GM12878 (cell line): ENCODE measurements at regions not wholly inside any gene's neighbourhood (a gene's known extent, or its start where the extent isn't known, plus 50 kb on each side); places are given as distances from the start of the nearest gene placed in this dataset.

Experiments
- ATAC-seq: fragments of 200-7000 bp; cut with Tn5 transposase; 3 replicates; pipeline ENCODE4 v1.9.1; 2020; ENCODE audit warnings: mild to moderate bottlenecking, moderate library complexity
- BruUV-seq: library from RNA; stranded (reverse); fragments of 400-500 nt; replicated peaks from 2 replicates; lab custom pipeline; 2021; lab: Mats Ljungman, UMichigan
- CTCF ChIA-PET: fragments of 300-600 bp; sonication (Branson Sonifier 250); formaldehyde crosslinking; extraction: SDS; loops from one replicate; lab custom pipeline; 2021; ENCODE audit warnings: inconsistent platforms; lab: Yijun Ruan, JAX
- POLR2A ChIA-PET: fragments of 350-600 bp; formaldehyde crosslinking; extraction: SDS; loops from one replicate; lab custom pipeline; 2021; ENCODE audit warnings: inconsistent platforms; lab: Charles Lee
- RAD21 ChIA-PET: fragments of 300-600 bp; sonication (Branson Sonifier 250); formaldehyde crosslinking; loops from one replicate; lab custom pipeline; 2023; ENCODE audit warnings: antibody characterized with exemption; ENCODE audit not compliant: unreplicated experiment; lab: Charles Lee
- SMC1A ChIA-PET: fragments of 300-600 bp; sonication (Branson Sonifier 250); formaldehyde crosslinking; loops from one replicate; lab custom pipeline; 2023; ENCODE audit not compliant: unreplicated experiment, uncharacterized antibody; lab: Charles Lee
- DNase-seq: peaks from one replicate; pipeline ENCODE4 v3.0.0-alpha.2; 2011; ENCODE audit warnings: low read depth, low spot score
- FAIRE-seq: peaks from 3 replicates; lab custom pipeline; 2011; peaks lifted over from hg19 to GRCh38; lab: Jason Lieb, UNC
- H2AFZ ChIP-seq: 2 replicates; pipeline ENCODE4 v1.6.0; 2011; ENCODE audit warnings: low read depth, low read length, control low read depth; ENCODE audit not compliant: control insufficient read depth
- H3K27ac ChIP-seq: 2 replicates; pipeline ENCODE4 v1.5.1; 2011; ENCODE audit warnings: control low read depth; ENCODE audit not compliant: control insufficient read depth, insufficient read depth
- H3K27me3 ChIP-seq, 2 experiments: replicated peaks in 1 of 2; 2 replicates each; pipeline versions ENCODE4 v1.6.0 to v1.6.1; 2011; ENCODE audit warnings: low read length in 1 of 2; ENCODE audit not compliant: control insufficient read depth in 2 of 2, insufficient read depth in 2 of 2
- H3K36me3 ChIP-seq, 2 experiments: 2 replicates each; pipeline ENCODE4 v1.5.1; 2011; ENCODE audit warnings: low read length in 1 of 2; ENCODE audit not compliant: control insufficient read depth in 2 of 2, insufficient read depth in 2 of 2
- H3K4me1 ChIP-seq: 2 replicates; pipeline ENCODE4 v1.6.1; 2011; ENCODE audit warnings: mild to moderate bottlenecking, low read length, moderate library complexity, mixed read lengths; ENCODE audit not compliant: control insufficient read depth, insufficient read depth
- H3K4me2 ChIP-seq: 2 replicates; pipeline ENCODE4 v1.6.0; 2011; ENCODE audit warnings: control low read depth; ENCODE audit not compliant: control insufficient read depth, insufficient read depth
- H3K4me3 ChIP-seq: fragments of 200-600 bp; sonication (generic); 2 replicates; pipeline ENCODE4 v1.5.1; 2016
- H3K79me2 ChIP-seq: 2 replicates; pipeline ENCODE4 v1.6.0; 2011; ENCODE audit warnings: low read length; ENCODE audit not compliant: control insufficient read depth, insufficient read depth
- H3K9ac ChIP-seq: 2 replicates; pipeline ENCODE4 v1.8.0; 2011; ENCODE audit warnings: low read length, control low read depth, mixed read lengths; ENCODE audit not compliant: control insufficient read depth, insufficient read depth
- H3K9me3 ChIP-seq: replicated peaks from 3 replicates; pipeline ENCODE4 v1.5.1; 2011; ENCODE audit warnings: mild to moderate bottlenecking, low read length; ENCODE audit not compliant: control insufficient read depth, insufficient read depth
- H4K20me1 ChIP-seq: 2 replicates; pipeline ENCODE4 v1.6.0; 2011; ENCODE audit not compliant: control insufficient read depth, insufficient read depth
- BHLHE40 ChIP-seq, 2 experiments: fragments of 450-650 bp in 1 of 2; IDR thresholded peaks; 2 replicates each; pipeline ENCODE4 v1.6.1; 2011 to 2017; ENCODE audit warnings: low read depth in 2 of 2, borderline replicate concordance in 1 of 2, improper control_type of control experiment in 1 of 2, low read length in 1 of 2, mild to moderate bottlenecking in 1 of 2
- CHD1 ChIP-seq: IDR thresholded peaks from 2 replicates; pipeline ENCODE4 v1.6.1; 2012; ENCODE audit warnings: low read depth, low read length, improper control_type of control experiment
- DPF2 ChIP-seq: fragments of 450-650 bp; IDR thresholded peaks from 2 replicates; pipeline ENCODE4 v1.6.1; 2017; ENCODE audit warnings: mild to moderate bottlenecking
- GATAD2B ChIP-seq: fragments of 450-650 bp; conservative IDR thresholded peaks from 2 replicates; pipeline ENCODE4 v1.6.1; 2017; ENCODE audit warnings: low read depth, mild to moderate bottlenecking, moderate library complexity
- HDAC2 ChIP-seq: fragments of 200-600 bp; sonication (generic); IDR thresholded peaks from 2 replicates; pipeline ENCODE4 v1.6.1; 2017
- IRF4 ChIP-seq: IDR thresholded peaks from 2 replicates; pipeline ENCODE4 v1.6.1; 2011; ENCODE audit warnings: low read depth, low read length
- KAT2A ChIP-seq: conservative IDR thresholded peaks from 2 replicates; pipeline ENCODE4 v1.6.1; 2011; ENCODE audit warnings: low read depth, low read length; ENCODE audit not compliant: control insufficient read depth
- NFIC ChIP-seq: IDR thresholded peaks from 2 replicates; pipeline ENCODE4 v1.6.1; 2012; ENCODE audit warnings: low read depth, mild to moderate bottlenecking, inconsistent platforms, low read length, moderate library complexity
- NFXL1 ChIP-seq: fragments of 450-650 bp; IDR thresholded peaks from 2 replicates; pipeline ENCODE4 v1.6.1; 2017; ENCODE audit warnings: antibody characterized with exemption, mild to moderate bottlenecking, borderline replicate concordance
- SMAD1 ChIP-seq: fragments of 450-650 bp; IDR thresholded peaks from 2 replicates; pipeline ENCODE4 v1.6.1; 2018; ENCODE audit warnings: mild to moderate bottlenecking, low read depth; ENCODE audit not compliant: partially characterized antibody
- SMAD5 ChIP-seq: IDR thresholded peaks from 2 replicates; pipeline ENCODE4 v1.6.1; 2016; ENCODE audit warnings: antibody characterized with exemption, low read depth
- SREBF2 ChIP-seq: IDR thresholded peaks from 2 replicates; pipeline ENCODE4 v1.6.1; 2012; ENCODE audit warnings: mild to moderate bottlenecking, low read length
- STAT3 ChIP-seq: IDR thresholded peaks from 2 replicates; pipeline ENCODE4 v1.6.1; 2011; ENCODE audit warnings: low read depth, low read length, improper control_type of control experiment
- WGBS: methylation state at CpG from one replicate; pipeline ENCODE4 v1.1.6; 2016; ENCODE audit warnings: low lambda C conversion rate; ENCODE audit not compliant: insufficient replicate concordance, insufficient coverage; ENCODE audit errors: missing lambda C conversion rate; 5-methylcytosine and 5-hydroxymethylcytosine counted together
- in situ Hi-C: fragments of 300-500 bp; cut with MboI; formaldehyde crosslinking; loops from 9 replicates; pipeline ENCODE4 v1.14.3; 2018; ENCODE audit warnings: mixed read lengths
- intact Hi-C: fragments of 100-400 bp; cut with micrococcal nuclease; formaldehyde crosslinking; loops from one replicate; pipeline ENCODE4 v1.14.2; 2022; ENCODE audit not compliant: unreplicated experiment
- TF ChIP-seq, protein P1 (sequence below): IDR thresholded peaks from 2 replicates; pipeline ENCODE4 v1.6.1; 2011; ENCODE audit warnings: borderline replicate concordance, low read depth, mild to moderate bottlenecking, moderate library complexity, low read length; ENCODE audit not compliant: insufficient read depth, poor library complexity, severe bottlenecking
- TF ChIP-seq, protein P2 (sequence below): fragments of 450-650 bp; IDR thresholded peaks from 2 replicates; pipeline ENCODE4 v1.6.1; 2014; ENCODE audit warnings: mild to moderate bottlenecking
- TF ChIP-seq, protein P3 (sequence below): fragments of 450-650 bp; IDR thresholded peaks from 2 replicates; pipeline ENCODE4 v1.6.1; 2018; ENCODE audit warnings: mild to moderate bottlenecking, low read depth, moderate library complexity; ENCODE audit not compliant: partially characterized antibody
- TF ChIP-seq, protein P4 (sequence below): fragments of 450-650 bp; IDR thresholded peaks from 2 replicates; pipeline ENCODE4 v1.6.1; 2016; ENCODE audit warnings: mild to moderate bottlenecking
- TF ChIP-seq, protein P5 (sequence below): fragments of 450-650 bp; IDR thresholded peaks from 2 replicates; pipeline ENCODE4 v1.6.1; 2017; ENCODE audit warnings: borderline replicate concordance

DNA sequence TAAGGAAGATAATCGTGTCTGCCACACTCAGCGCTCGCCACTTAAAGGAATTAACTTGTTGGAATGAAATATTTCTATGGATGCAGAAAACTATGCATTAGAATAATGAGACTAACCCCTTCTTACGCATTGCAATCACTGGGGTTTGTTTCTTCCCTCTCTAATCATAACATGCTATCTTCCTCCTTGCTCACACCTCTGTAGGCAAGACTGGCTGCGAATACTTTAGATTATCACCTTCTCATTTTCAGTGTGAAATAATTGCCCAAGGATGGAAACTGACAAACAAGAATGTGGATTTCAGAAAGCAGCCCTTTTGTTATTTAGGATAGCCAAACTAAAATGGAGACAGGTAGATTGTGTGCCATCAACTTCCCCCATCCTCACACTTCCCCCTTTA lies 349.4 kb downstream of the MID1IP1 start:
- no peaks in the 10 kb centered on the region for H3K79me2 ChIP-seq
- POLR2A ChIA-PET, result no interaction called here
- H4K20me1 ChIP-seq, result no peaks in the 10 kb centered on the region
- H3K36me3 ChIP-seq, result no peaks in the 10 kb centered on the region
- no TSS peak for BruUV-seq
- RAD21 ChIA-PET, result interaction anchor here (2.3 to 5.0 kb wide), 3 partner anchors 17 to 382 kb away, joined by 9 to 30 read pairs (median 22); no protein-coding TSS in a partner anchor
- no peak overlapping the region for H3K27ac ChIP-seq
- H3K27me3 ChIP-seq, result no peaks in the 10 kb centered on the region
- no peak overlapping the region for H3K4me3 ChIP-seq
- H3K9ac ChIP-seq, result no peak overlapping the region
- H2AFZ ChIP-seq, result no peak overlapping the region
- DNase-seq, result no peak
- SMC1A ChIA-PET, result interaction anchor here (0.5 to 4.7 kb wide), 7 partner anchors 15 to 486 kb away, joined by 3 to 58 read pairs (median 4); no protein-coding TSS in a partner anchor
- no peaks in the 10 kb centered on the region for H3K4me1 ChIP-seq
- intact Hi-C loops (loop anchor here (10.0 kb wide), 2 partner anchors 346 to 486 kb away; partner anchors contain the start of gene MID1IP1), in situ Hi-C loops (no loop called here)
- ATAC-seq, result no peak
- 39% methylated on average over 5 of the region's 5 CpGs for WGBS
- CTCF ChIA-PET, result interaction anchor here (0.6 to 6.7 kb wide), 8 partner anchors 11 to 399 kb away, joined by 3 to 100 read pairs (median 18); no protein-coding TSS in a partner anchor
- H3K9me3 ChIP-seq, result no peaks in the 10 kb centered on the region
- H3K4me2 ChIP-seq, result no peak overlapping the region
- FAIRE-seq, result no peak
- TF ChIP-seq GATAD2B (no peak), DPF2 (no peak), IRF4 (no peak), BHLHE40 (IDR thresholded peaks at IDR 0.05; ENCODE audit: borderline replicate concordance in 1 of 2, low read depth in 2 of 2, low read length in 1 of 2) (no peak), SMAD5 (no peak), HDAC2 (no peak), NFIC (no peak), STAT3 (no peak), SMAD1 (no peak), SREBF2 (no peak), KAT2A (no peak), CHD1 (no peak), NFXL1 (no peak)
- TF ChIP-seq, protein P1, sequence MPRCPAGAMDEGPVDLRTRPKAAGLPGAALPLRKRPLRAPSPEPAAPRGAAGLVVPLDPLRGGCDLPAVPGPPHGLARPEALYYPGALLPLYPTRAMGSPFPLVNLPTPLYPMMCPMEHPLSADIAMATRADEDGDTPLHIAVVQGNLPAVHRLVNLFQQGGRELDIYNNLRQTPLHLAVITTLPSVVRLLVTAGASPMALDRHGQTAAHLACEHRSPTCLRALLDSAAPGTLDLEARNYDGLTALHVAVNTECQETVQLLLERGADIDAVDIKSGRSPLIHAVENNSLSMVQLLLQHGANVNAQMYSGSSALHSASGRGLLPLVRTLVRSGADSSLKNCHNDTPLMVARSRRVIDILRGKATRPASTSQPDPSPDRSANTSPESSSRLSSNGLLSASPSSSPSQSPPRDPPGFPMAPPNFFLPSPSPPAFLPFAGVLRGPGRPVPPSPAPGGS, result no peak
- TF ChIP-seq, protein P2, sequence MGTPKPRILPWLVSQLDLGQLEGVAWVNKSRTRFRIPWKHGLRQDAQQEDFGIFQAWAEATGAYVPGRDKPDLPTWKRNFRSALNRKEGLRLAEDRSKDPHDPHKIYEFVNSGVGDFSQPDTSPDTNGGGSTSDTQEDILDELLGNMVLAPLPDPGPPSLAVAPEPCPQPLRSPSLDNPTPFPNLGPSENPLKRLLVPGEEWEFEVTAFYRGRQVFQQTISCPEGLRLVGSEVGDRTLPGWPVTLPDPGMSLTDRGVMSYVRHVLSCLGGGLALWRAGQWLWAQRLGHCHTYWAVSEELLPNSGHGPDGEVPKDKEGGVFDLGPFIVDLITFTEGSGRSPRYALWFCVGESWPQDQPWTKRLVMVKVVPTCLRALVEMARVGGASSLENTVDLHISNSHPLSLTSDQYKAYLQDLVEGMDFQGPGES, result no peak
- TF ChIP-seq, protein P3, sequence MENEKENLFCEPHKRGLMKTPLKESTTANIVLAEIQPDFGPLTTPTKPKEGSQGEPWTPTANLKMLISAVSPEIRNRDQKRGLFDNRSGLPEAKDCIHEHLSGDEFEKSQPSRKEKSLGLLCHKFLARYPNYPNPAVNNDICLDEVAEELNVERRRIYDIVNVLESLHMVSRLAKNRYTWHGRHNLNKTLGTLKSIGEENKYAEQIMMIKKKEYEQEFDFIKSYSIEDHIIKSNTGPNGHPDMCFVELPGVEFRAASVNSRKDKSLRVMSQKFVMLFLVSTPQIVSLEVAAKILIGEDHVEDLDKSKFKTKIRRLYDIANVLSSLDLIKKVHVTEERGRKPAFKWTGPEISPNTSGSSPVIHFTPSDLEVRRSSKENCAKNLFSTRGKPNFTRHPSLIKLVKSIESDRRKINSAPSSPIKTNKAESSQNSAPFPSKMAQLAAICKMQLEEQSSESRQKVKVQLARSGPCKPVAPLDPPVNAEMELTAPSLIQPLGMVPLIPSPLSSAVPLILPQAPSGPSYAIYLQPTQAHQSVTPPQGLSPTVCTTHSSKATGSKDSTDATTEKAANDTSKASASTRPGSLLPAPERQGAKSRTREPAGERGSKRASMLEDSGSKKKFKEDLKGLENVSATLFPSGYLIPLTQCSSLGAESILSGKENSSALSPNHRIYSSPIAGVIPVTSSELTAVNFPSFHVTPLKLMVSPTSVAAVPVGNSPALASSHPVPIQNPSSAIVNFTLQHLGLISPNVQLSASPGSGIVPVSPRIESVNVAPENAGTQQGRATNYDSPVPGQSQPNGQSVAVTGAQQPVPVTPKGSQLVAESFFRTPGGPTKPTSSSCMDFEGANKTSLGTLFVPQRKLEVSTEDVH, result no peak
- TF ChIP-seq, protein P4, sequence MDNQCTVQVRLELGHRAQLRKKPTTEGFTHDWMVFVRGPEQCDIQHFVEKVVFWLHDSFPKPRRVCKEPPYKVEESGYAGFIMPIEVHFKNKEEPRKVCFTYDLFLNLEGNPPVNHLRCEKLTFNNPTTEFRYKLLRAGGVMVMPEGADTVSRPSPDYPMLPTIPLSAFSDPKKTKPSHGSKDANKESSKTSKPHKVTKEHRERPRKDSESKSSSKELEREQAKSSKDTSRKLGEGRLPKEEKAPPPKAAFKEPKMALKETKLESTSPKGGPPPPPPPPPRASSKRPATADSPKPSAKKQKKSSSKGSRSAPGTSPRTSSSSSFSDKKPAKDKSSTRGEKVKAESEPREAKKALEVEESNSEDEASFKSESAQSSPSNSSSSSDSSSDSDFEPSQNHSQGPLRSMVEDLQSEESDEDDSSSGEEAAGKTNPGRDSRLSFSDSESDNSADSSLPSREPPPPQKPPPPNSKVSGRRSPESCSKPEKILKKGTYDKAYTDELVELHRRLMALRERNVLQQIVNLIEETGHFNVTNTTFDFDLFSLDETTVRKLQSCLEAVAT, result no peak
- TF ChIP-seq, protein P5, sequence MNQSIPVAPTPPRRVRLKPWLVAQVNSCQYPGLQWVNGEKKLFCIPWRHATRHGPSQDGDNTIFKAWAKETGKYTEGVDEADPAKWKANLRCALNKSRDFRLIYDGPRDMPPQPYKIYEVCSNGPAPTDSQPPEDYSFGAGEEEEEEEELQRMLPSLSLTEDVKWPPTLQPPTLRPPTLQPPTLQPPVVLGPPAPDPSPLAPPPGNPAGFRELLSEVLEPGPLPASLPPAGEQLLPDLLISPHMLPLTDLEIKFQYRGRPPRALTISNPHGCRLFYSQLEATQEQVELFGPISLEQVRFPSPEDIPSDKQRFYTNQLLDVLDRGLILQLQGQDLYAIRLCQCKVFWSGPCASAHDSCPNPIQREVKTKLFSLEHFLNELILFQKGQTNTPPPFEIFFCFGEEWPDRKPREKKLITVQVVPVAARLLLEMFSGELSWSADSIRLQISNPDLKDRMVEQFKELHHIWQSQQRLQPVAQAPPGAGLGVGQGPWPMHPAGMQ, result no peak
